HG03045 (cell line): ENCODE measurements at regions not wholly inside any gene's neighbourhood (a gene's known extent, or its start where the extent isn't known, plus 50 kb on each side); places are given as distances from the start of the nearest gene placed in this dataset.
"Not testable (repeated sequence)": the region's sequence is repeated elsewhere in the genome, so short reads cannot be mapped to it uniquely, and the experiment has no call there.

Experiments
- ATAC-seq: cut with Tn5 transposase; IDR thresholded peaks from one replicate; pipeline ENCODE4 v1.9.1; 2021; ENCODE audit warnings: mild to moderate bottlenecking, moderate library complexity; ENCODE audit not compliant: unreplicated experiment

- ATAC-seq, result no peak
Measured at GRCh38 chr7:69218576-69218975, 379.7 kb upstream of the AUTS2 start.

GRCh38 chr7:69219381-69219780 is 378.9 kb upstream of the AUTS2 start:
- ATAC-seq, result no peak

- ATAC-seq, result no peak
Measured at GRCh38 chr7:69225259-69225943, 372.9 kb upstream of the AUTS2 start.

GRCh38 chr7:69228212-69228811 is 370.0 kb upstream of the AUTS2 start:
- ATAC-seq, result no peak

GRCh38 chr7:69232445-69233376 is 365.6 kb upstream of the AUTS2 start:
- no peak for ATAC-seq

GRCh38 chr7:69237541-69237940 is 360.7 kb upstream of the AUTS2 start:
- no peak for ATAC-seq

GRCh38 chr7:69243016-69243415 is 355.3 kb upstream of the AUTS2 start:
- ATAC-seq, result no peak

GRCh38 chr7:69244701-69245100 is 353.6 kb upstream of the AUTS2 start:
- no peak for ATAC-seq

- no peak for ATAC-seq
Measured at GRCh38 chr7:69245646-69246045, 352.6 kb upstream of the AUTS2 start.

GRCh38 chr7:69246758-69247157 is 351.5 kb upstream of the AUTS2 start:
- no peak for ATAC-seq

- ATAC-seq, result not testable (repeated sequence)
Measured at GRCh38 chr7:69248382-69248828, 349.9 kb upstream of the AUTS2 start.

GRCh38 chr7:69250958-69251357 is 347.3 kb upstream of the AUTS2 start:
- ATAC-seq, result no peak

- no peak for ATAC-seq
Measured at GRCh38 chr7:69254643-69255042, 343.6 kb upstream of the AUTS2 start.

GRCh38 chr7:69256634-69257081 is 341.6 kb upstream of the AUTS2 start:
- no peak for ATAC-seq

GRCh38 chr7:69257592-69257991 is 340.7 kb upstream of the AUTS2 start:
- no peak for ATAC-seq

- ATAC-seq, result no peak
Measured at GRCh38 chr7:69259445-69259844, 338.8 kb upstream of the AUTS2 start.

GRCh38 chr7:69260023-69260422 is 338.3 kb upstream of the AUTS2 start:
- no peak for ATAC-seq

- ATAC-seq, result no peak
Measured at GRCh38 chr7:69263550-69263949, 334.7 kb upstream of the AUTS2 start.

GRCh38 chr7:69269806-69270205 is 328.5 kb upstream of the AUTS2 start:
- ATAC-seq, result no peak

GRCh38 chr7:69272101-69272500 is 326.2 kb upstream of the AUTS2 start:
- ATAC-seq, result no peak

- ATAC-seq, result no peak
Measured at GRCh38 chr7:69276011-69276729, 322.1 kb upstream of the AUTS2 start.
